ENCODE measurements at regions not wholly inside any gene's neighbourhood (a gene's known extent, or its start where the extent isn't known, plus 50 kb on each side); places are given as distances from the start of the nearest gene placed in this dataset.

- TF ChIP-seq CTCF (IDR thresholded peaks at IDR 0.05; ENCODE audit: borderline replicate concordance, extremely low read depth, insufficient read depth) = no peak
- Histone ChIP-seq H3K27me3 (ENCODE audit: control insufficient read depth, insufficient read depth, low read length) (no peaks in the 10 kb centered on the region), H3K27ac (ENCODE audit: low read depth in 2 of 2, low read length in 2 of 2) (no peak overlapping the region), H3K4me1 (ENCODE audit: control insufficient read depth in 2 of 3, insufficient read depth in 2 of 3, low read depth in 1 of 3, low read length in 3 of 3) (no peaks in the 10 kb centered on the region), H3K9ac (ENCODE audit: low read length in 3 of 3) (no peak overlapping the region), H3K4me3 (ENCODE audit: low read length in 3 of 3) (no peak overlapping the region), H3K9me3 (ENCODE audit: control insufficient read depth in 2 of 3, insufficient read depth in 1 of 3, low read length in 3 of 3) (no peaks in the 10 kb centered on the region), H3K36me3 (ENCODE audit: control insufficient read depth in 2 of 3, insufficient read depth in 3 of 3, low read length in 3 of 3) (no peaks in the 10 kb centered on the region)
- DNase-seq = no peak
- intact Hi-C loops (cut with DNase I) = no loop called here
- no peak for FAIRE-seq
Observed at GRCh38 chr15:47333734-47334133, 383.6 kb upstream of the SEMA6D start.

GRCh38 chr15:47334805-47335535 is 382.3 kb upstream of the SEMA6D start:
- no peak for TF ChIP-seq CTCF (IDR thresholded peaks at IDR 0.05; ENCODE audit: borderline replicate concordance, extremely low read depth, insufficient read depth)
- Histone ChIP-seq H3K9ac (ENCODE audit: low read length in 3 of 3) (no peak overlapping the region), H3K4me3 (ENCODE audit: low read length in 3 of 3) (no peak overlapping the region), H3K9me3 (ENCODE audit: control insufficient read depth in 2 of 3, insufficient read depth in 1 of 3, low read length in 3 of 3) (no peaks in the 10 kb centered on the region), H3K27ac (ENCODE audit: low read depth in 2 of 2, low read length in 2 of 2) (no peak overlapping the region), H3K36me3 (ENCODE audit: control insufficient read depth in 2 of 3, insufficient read depth in 3 of 3, low read length in 3 of 3) (no peaks in the 10 kb centered on the region), H3K4me1 (ENCODE audit: control insufficient read depth in 2 of 3, insufficient read depth in 2 of 3, low read depth in 1 of 3, low read length in 3 of 3) (no peaks in the 10 kb centered on the region), H3K27me3 (ENCODE audit: control insufficient read depth, insufficient read depth, low read length) (no peaks in the 10 kb centered on the region)
- FAIRE-seq (no peak), DNase-seq (no peak)
- intact Hi-C loops (cut with DNase I) = no loop called here

GRCh38 chr15:47337106-47337505 is 380.2 kb upstream of the SEMA6D start:
- no peaks in the 10 kb centered on the region for H3K36me3 ChIP-seq (ENCODE audit: control insufficient read depth in 2 of 3, insufficient read depth in 3 of 3, low read length in 3 of 3)
- intact Hi-C loops (cut with DNase I) = no loop called here
- no peaks in the 10 kb centered on the region for H3K9me3 ChIP-seq (ENCODE audit: control insufficient read depth in 2 of 3, insufficient read depth in 1 of 3, low read length in 3 of 3)
- H3K4me1 ChIP-seq (ENCODE audit: control insufficient read depth in 2 of 3, insufficient read depth in 2 of 3, low read depth in 1 of 3, low read length in 3 of 3) = no peaks in the 10 kb centered on the region
- FAIRE-seq = no peak
- no peak overlapping the region for H3K27ac ChIP-seq (ENCODE audit: low read depth in 2 of 2, low read length in 2 of 2)
- TF ChIP-seq CTCF (IDR thresholded peaks at IDR 0.05; ENCODE audit: borderline replicate concordance, extremely low read depth, insufficient read depth) = no peak
- no peaks in the 10 kb centered on the region for H3K27me3 ChIP-seq (ENCODE audit: control insufficient read depth, insufficient read depth, low read length)
- no peak overlapping the region for H3K9ac ChIP-seq (ENCODE audit: low read length in 3 of 3)
- DNase-seq = no peak
- no peak overlapping the region for H3K4me3 ChIP-seq (ENCODE audit: low read length in 3 of 3)

- Histone ChIP-seq H3K4me1 (ENCODE audit: control insufficient read depth in 2 of 3, insufficient read depth in 2 of 3, low read depth in 1 of 3, low read length in 3 of 3) (no peaks in the 10 kb centered on the region), H3K9me3 (ENCODE audit: control insufficient read depth in 2 of 3, insufficient read depth in 1 of 3, low read length in 3 of 3) (no peaks in the 10 kb centered on the region), H3K9ac (ENCODE audit: low read length in 3 of 3) (no peak overlapping the region), H3K27ac (ENCODE audit: low read depth in 2 of 2, low read length in 2 of 2) (no peak overlapping the region), H3K36me3 (ENCODE audit: control insufficient read depth in 2 of 3, insufficient read depth in 3 of 3, low read length in 3 of 3) (no peaks in the 10 kb centered on the region), H3K4me3 (ENCODE audit: low read length in 3 of 3) (no peak overlapping the region), H3K27me3 (ENCODE audit: control insufficient read depth, insufficient read depth, low read length) (no peaks in the 10 kb centered on the region)
- no peak for DNase-seq
- no peak for TF ChIP-seq CTCF (IDR thresholded peaks at IDR 0.05; ENCODE audit: borderline replicate concordance, extremely low read depth, insufficient read depth)
- FAIRE-seq = no peak
- intact Hi-C loops (cut with DNase I) = no loop called here
Observed at GRCh38 chr15:47337836-47338235, 379.5 kb upstream of the SEMA6D start.
